ENCODE measurements at regions not wholly inside any gene's neighbourhood (a gene's known extent, or its start where the extent isn't known, plus 50 kb on each side); places are given as distances from the start of the nearest gene placed in this dataset.
"Not testable (repeated sequence)": the region's sequence is repeated elsewhere in the genome, so short reads cannot be mapped to it uniquely, and the experiment has no call there.

GRCh38 chr13:87590518-87590917 is 80.7 kb upstream of the SLITRK5 start:
- H3K9me3 ChIP-seq (ENCODE audit: control insufficient read depth, low read depth, low read length) = no peaks in the 10 kb centered on the region
- no peak overlapping the region for H3K4me3 ChIP-seq (ENCODE audit: control insufficient read depth in 2 of 3, extremely low read depth in 1 of 3, insufficient read depth in 2 of 3, low read depth in 1 of 3, low read length in 3 of 3)
- FAIRE-seq (no peak), DNase-seq (ENCODE audit: low read depth, low spot score) (no peak)
- no peaks in the 10 kb centered on the region for H3K79me2 ChIP-seq (ENCODE audit: control insufficient read depth, insufficient read depth, low read length)
- H3K27ac ChIP-seq (ENCODE audit: control insufficient read depth, insufficient read depth, low read length) = no peak overlapping the region
- H4K20me1 ChIP-seq (ENCODE audit: control insufficient read depth, extremely low read depth, insufficient read depth, low read length) = no peaks in the 10 kb centered on the region
- H3K9ac ChIP-seq (ENCODE audit: control insufficient read depth, extremely low read depth, insufficient read depth, low read length) = no peak overlapping the region
- H3K27me3 ChIP-seq (ENCODE audit: control insufficient read depth, extremely low read depth, insufficient read depth, low read length) = no peaks in the 10 kb centered on the region
- TF ChIP-seq EZH2 (IDR thresholded peaks at IDR 0.05; ENCODE audit: low read length) = no peak
- no peak for TF ChIP-seq CTCF (optimal IDR thresholded peaks at IDR 0.05 in 1 of 3, IDR thresholded peaks at IDR 0.05 in 1 of 3, conservative IDR thresholded peaks at IDR 0.05 in 1 of 3; ENCODE audit: extremely low read depth in 1 of 3, insufficient read depth in 2 of 3, low read length in 3 of 3)
- H3K4me1 ChIP-seq (ENCODE audit: control insufficient read depth, extremely low read depth, insufficient read depth, low read length) = no peaks in the 10 kb centered on the region
- H3K4me2 ChIP-seq (ENCODE audit: control insufficient read depth, extremely low read depth, insufficient read depth, low read depth, low read length) = no peak overlapping the region
- no peak overlapping the region for H2AFZ ChIP-seq (ENCODE audit: control insufficient read depth, low read length)
- no peaks in the 10 kb centered on the region for H3K9me1 ChIP-seq (ENCODE audit: control insufficient read depth, extremely low read depth, insufficient read depth, low read length)
- no peaks in the 10 kb centered on the region for H3K36me3 ChIP-seq (ENCODE audit: control insufficient read depth in 2 of 2, extremely low read depth in 1 of 2, insufficient read depth in 2 of 2, low read length in 2 of 2)
- dilution Hi-C loops (cut with MboI; ENCODE audit: extremely low pct_ligation_motif_present, low sequenced_read_pairs) = no loop called here

- H3K9ac ChIP-seq (ENCODE audit: control insufficient read depth, extremely low read depth, insufficient read depth, low read length); dilution Hi-C loops (cut with MboI; ENCODE audit: extremely low pct_ligation_motif_present, low sequenced_read_pairs); H3K79me2 ChIP-seq (ENCODE audit: control insufficient read depth, insufficient read depth, low read length); H3K4me1 ChIP-seq (ENCODE audit: control insufficient read depth, extremely low read depth, insufficient read depth, low read length); DNase-seq (ENCODE audit: low read depth, low spot score); H3K27ac ChIP-seq (ENCODE audit: control insufficient read depth, insufficient read depth, low read length); H2AFZ ChIP-seq (ENCODE audit: control insufficient read depth, low read length); FAIRE-seq; H3K4me3 ChIP-seq (ENCODE audit: control insufficient read depth in 2 of 3, extremely low read depth in 1 of 3, insufficient read depth in 2 of 3, low read depth in 1 of 3, low read length in 3 of 3); H3K4me2 ChIP-seq (ENCODE audit: control insufficient read depth, extremely low read depth, insufficient read depth, low read depth, low read length); H3K9me1 ChIP-seq (ENCODE audit: control insufficient read depth, extremely low read depth, insufficient read depth, low read length); H3K9me3 ChIP-seq (ENCODE audit: control insufficient read depth, low read depth, low read length); H3K36me3 ChIP-seq (ENCODE audit: control insufficient read depth in 2 of 2, extremely low read depth in 1 of 2, insufficient read depth in 2 of 2, low read length in 2 of 2); H4K20me1 ChIP-seq (ENCODE audit: control insufficient read depth, extremely low read depth, insufficient read depth, low read length); H3K27me3 ChIP-seq (ENCODE audit: control insufficient read depth, extremely low read depth, insufficient read depth, low read length): not testable (repeated sequence)
Measured at GRCh38 chr13:87604437-87604836, 66.7 kb upstream of the SLITRK5 start.

- Histone ChIP-seq H3K27me3 (ENCODE audit: control insufficient read depth, extremely low read depth, insufficient read depth, low read length) (no peaks in the 10 kb centered on the region), H3K4me3 (ENCODE audit: control insufficient read depth in 2 of 3, extremely low read depth in 1 of 3, insufficient read depth in 2 of 3, low read depth in 1 of 3, low read length in 3 of 3) (no peak overlapping the region), H3K9me1 (ENCODE audit: control insufficient read depth, extremely low read depth, insufficient read depth, low read length) (no peaks in the 10 kb centered on the region), H3K27ac (ENCODE audit: control insufficient read depth, insufficient read depth, low read length) (no peak overlapping the region), H3K4me1 (ENCODE audit: control insufficient read depth, extremely low read depth, insufficient read depth, low read length) (no peaks in the 10 kb centered on the region), H2AFZ (ENCODE audit: control insufficient read depth, low read length) (no peak overlapping the region), H3K36me3 (ENCODE audit: control insufficient read depth in 2 of 2, extremely low read depth in 1 of 2, insufficient read depth in 2 of 2, low read length in 2 of 2) (no peaks in the 10 kb centered on the region), H3K9me3 (ENCODE audit: control insufficient read depth, low read depth, low read length) (no peaks in the 10 kb centered on the region), H3K79me2 (ENCODE audit: control insufficient read depth, insufficient read depth, low read length) (no peaks in the 10 kb centered on the region), H3K4me2 (ENCODE audit: control insufficient read depth, extremely low read depth, insufficient read depth, low read depth, low read length) (no peak overlapping the region), H3K9ac (ENCODE audit: control insufficient read depth, extremely low read depth, insufficient read depth, low read length) (no peak overlapping the region), H4K20me1 (ENCODE audit: control insufficient read depth, extremely low read depth, insufficient read depth, low read length) (no peaks in the 10 kb centered on the region)
- DNase-seq (ENCODE audit: low read depth, low spot score) = no peak
- TF ChIP-seq EZH2 (IDR thresholded peaks at IDR 0.05; ENCODE audit: low read length) (no peak), CTCF (optimal IDR thresholded peaks at IDR 0.05 in 1 of 3, IDR thresholded peaks at IDR 0.05 in 1 of 3, conservative IDR thresholded peaks at IDR 0.05 in 1 of 3; ENCODE audit: extremely low read depth in 1 of 3, insufficient read depth in 2 of 3, low read length in 3 of 3) (no peak)
- dilution Hi-C loops (cut with MboI; ENCODE audit: extremely low pct_ligation_motif_present, low sequenced_read_pairs) = no loop called here
- FAIRE-seq = no peak
Measured at GRCh38 chr13:87607266-87607665, 63.9 kb upstream of the SLITRK5 start.
